Hepatocyte (in vitro differentiated cells): ENCODE measurements at regions not wholly inside any gene's neighbourhood (a gene's known extent, or its start where the extent isn't known, plus 50 kb on each side); places are given as distances from the start of the nearest gene placed in this dataset.
"Not testable (repeated sequence)": the region's sequence is repeated elsewhere in the genome, so short reads cannot be mapped to it uniquely, and the experiment has no call there.

Source experiments
- DNase-seq: peaks from one replicate; pipeline ENCODE4 v3.0.0-alpha.2; 2016; ENCODE audit warnings: low spot score
- H2AFZ ChIP-seq: fragments of 200-600 bp; sonication (generic); 2 replicates; pipeline ENCODE4 v1.6.0; 2016; ENCODE audit warnings: antibody characterized with exemption, mild to moderate bottlenecking
- H3K27ac ChIP-seq: fragments of 200-600 bp; sonication (generic); 2 replicates; pipeline ENCODE4 v1.5.1; 2016; ENCODE audit warnings: mild to moderate bottlenecking
- H3K27me3 ChIP-seq: fragments of 200-600 bp; sonication (generic); 2 replicates; pipeline ENCODE4 v1.6.1; 2016
- H3K36me3 ChIP-seq: fragments of 200-600 bp; sonication (generic); replicated peaks from 2 replicates; pipeline ENCODE4 v1.5.1; 2016; ENCODE audit warnings: low read depth; ENCODE audit not compliant: insufficient read depth
- H3K4me1 ChIP-seq: fragments of 200-600 bp; sonication (generic); 2 replicates; pipeline ENCODE4 v1.5.1; 2016; ENCODE audit warnings: mild to moderate bottlenecking, moderate library complexity; ENCODE audit not compliant: insufficient read depth
- H3K4me2 ChIP-seq: fragments of 200-600 bp; sonication (generic); 2 replicates; pipeline ENCODE4 v1.6.0; 2016
- H3K4me3 ChIP-seq: fragments of 200-600 bp; sonication (generic); 2 replicates; pipeline ENCODE4 v1.5.1; 2016; ENCODE audit warnings: mild to moderate bottlenecking
- H3K79me2 ChIP-seq: fragments of 200-600 bp; sonication (generic); 2 replicates; pipeline ENCODE4 v1.6.0; 2017; ENCODE audit warnings: mild to moderate bottlenecking
- H3K9me2 ChIP-seq: fragments of 200-600 bp; sonication (generic); replicated peaks from 2 replicates; pipeline ENCODE4 v1.6.0; 2017; ENCODE audit warnings: mild to moderate bottlenecking; ENCODE audit not compliant: insufficient read depth
- H3K9me3 ChIP-seq: fragments of 200-600 bp; sonication (generic); 2 replicates; pipeline ENCODE4 v1.5.1; 2016; ENCODE audit warnings: low read depth, mild to moderate bottlenecking
- H4K20me1 ChIP-seq: fragments of 200-600 bp; sonication (generic); 2 replicates; pipeline ENCODE4 v1.6.0; 2016; ENCODE audit warnings: mild to moderate bottlenecking; ENCODE audit not compliant: insufficient read depth, poor library complexity, severe bottlenecking
- CTCF ChIP-seq: fragments of 200-600 bp; sonication (generic); IDR thresholded peaks from 2 replicates; pipeline ENCODE4 v1.5.1; 2016; ENCODE audit warnings: antibody characterized with exemption, mild to moderate bottlenecking; ENCODE audit not compliant: poor library complexity
- EZH2 ChIP-seq: fragments of 200-600 bp; sonication (generic); IDR thresholded peaks from 2 replicates; pipeline ENCODE4 v1.6.1; 2016; ENCODE audit warnings: antibody characterized with exemption, mild to moderate bottlenecking, borderline replicate concordance
- EZH2phosphoT487 ChIP-seq: fragments of 200-600 bp; sonication (generic); IDR thresholded peaks from one replicate; pipeline ENCODE4 v1.6.1; 2018; ENCODE audit warnings: antibody characterized with exemption, mild to moderate bottlenecking, low read depth, moderate library complexity; ENCODE audit not compliant: unreplicated experiment, severe bottlenecking
- WGBS: methylation state at CpG from one replicate; pipeline ENCODE4 v1.1.6; 2016; ENCODE audit warnings: low lambda C conversion rate; ENCODE audit errors: missing lambda C conversion rate; 5-methylcytosine and 5-hydroxymethylcytosine counted together

- TF ChIP-seq CTCF (no peak), EZH2phosphoT487 (no peak), EZH2 (no peak)
- Histone ChIP-seq H3K27me3 (no peaks in the 10 kb centered on the region), H3K36me3 (no peaks in the 10 kb centered on the region), H4K20me1 (no peaks in the 10 kb centered on the region), H3K4me1 (peaks cover 5% of the 10 kb centered on the region), H2AFZ (no peak overlapping the region), H3K9me3 (no peaks in the 10 kb centered on the region), H3K9me2 (no peaks in the 10 kb centered on the region), H3K79me2 (no peaks in the 10 kb centered on the region), H3K4me3 (no peak overlapping the region), H3K4me2 (no peak overlapping the region), H3K27ac (no peak overlapping the region)
- no peak for DNase-seq
- 90% methylated on average over 12 of the region's 12 CpGs for WGBS
These were observed 54.4 kb upstream of the SEPTIN5 start for GRCh38 chr22:19659805-19660345.

GRCh38 chr22:19660583-19660982 lies 53.7 kb upstream of the SEPTIN5 start:
- not testable (repeated sequence) for H3K9me2 ChIP-seq, H4K20me1 ChIP-seq, H3K4me2 ChIP-seq, H3K79me2 ChIP-seq, H3K36me3 ChIP-seq, H3K27me3 ChIP-seq, H2AFZ ChIP-seq, H3K9me3 ChIP-seq, H3K4me3 ChIP-seq, H3K27ac ChIP-seq, H3K4me1 ChIP-seq, DNase-seq
- 96% methylated on average over 12 of the region's 12 CpGs for WGBS

GRCh38 chr22:19661156-19661555 lies 53.1 kb upstream of the SEPTIN5 start:
- Histone ChIP-seq H3K27ac (no peak overlapping the region), H3K36me3 (no peaks in the 10 kb centered on the region), H3K4me2 (no peak overlapping the region), H3K79me2 (no peaks in the 10 kb centered on the region), H3K27me3 (no peaks in the 10 kb centered on the region), H3K4me3 (no peak overlapping the region), H3K4me1 (peaks cover 5% of the 10 kb centered on the region), H2AFZ (no peak overlapping the region), H3K9me3 (no peaks in the 10 kb centered on the region), H3K9me2 (no peaks in the 10 kb centered on the region), H4K20me1 (no peaks in the 10 kb centered on the region)
- TF ChIP-seq CTCF (no peak), EZH2phosphoT487 (no peak), EZH2 (no peak)
- no peak for DNase-seq

GRCh38 chr22:19662049-19662684 lies 52.1 kb upstream of the SEPTIN5 start:
- not testable (repeated sequence) for DNase-seq, H3K9me2 ChIP-seq, H3K4me2 ChIP-seq, H3K9me3 ChIP-seq, H4K20me1 ChIP-seq, H3K4me3 ChIP-seq, H3K27me3 ChIP-seq, H3K36me3 ChIP-seq, H3K4me1 ChIP-seq, H3K79me2 ChIP-seq, H3K27ac ChIP-seq, H2AFZ ChIP-seq
- WGBS: 83% methylated on average over 22 of the region's 22 CpGs
